HL-60 (cell line): ENCODE measurements at regions not wholly inside any gene's neighbourhood (a gene's known extent, or its start where the extent isn't known, plus 50 kb on each side); places are given as distances from the start of the nearest gene placed in this dataset.

Experiments
- CTCF ChIP-seq: IDR thresholded peaks from one replicate; pipeline ENCODE4 v1.5.1; 2011; ENCODE audit warnings: low read length, control low read depth, inconsistent platforms; ENCODE audit not compliant: insufficient read depth
- POLR2AphosphoS5 ChIP-seq: IDR thresholded peaks from 2 replicates; pipeline ENCODE4 v1.6.1; 2012; ENCODE audit warnings: low read depth
- REST ChIP-seq: IDR thresholded peaks from 2 replicates; pipeline ENCODE4 v1.6.1; 2012; ENCODE audit warnings: low read depth; ENCODE audit not compliant: insufficient replicate concordance

GRCh38 chr16:26712876-26713275 is 353.9 kb upstream of the C16orf82 start:
- TF ChIP-seq CTCF = no peak
- TF ChIP-seq POLR2AphosphoS5 = no peak
- no peak for TF ChIP-seq REST
